ENCODE measurements at regions not wholly inside any gene's neighbourhood (a gene's known extent, or its start where the extent isn't known, plus 50 kb on each side); places are given as distances from the start of the nearest gene placed in this dataset.

- TF ChIP-seq, protein P1, sequence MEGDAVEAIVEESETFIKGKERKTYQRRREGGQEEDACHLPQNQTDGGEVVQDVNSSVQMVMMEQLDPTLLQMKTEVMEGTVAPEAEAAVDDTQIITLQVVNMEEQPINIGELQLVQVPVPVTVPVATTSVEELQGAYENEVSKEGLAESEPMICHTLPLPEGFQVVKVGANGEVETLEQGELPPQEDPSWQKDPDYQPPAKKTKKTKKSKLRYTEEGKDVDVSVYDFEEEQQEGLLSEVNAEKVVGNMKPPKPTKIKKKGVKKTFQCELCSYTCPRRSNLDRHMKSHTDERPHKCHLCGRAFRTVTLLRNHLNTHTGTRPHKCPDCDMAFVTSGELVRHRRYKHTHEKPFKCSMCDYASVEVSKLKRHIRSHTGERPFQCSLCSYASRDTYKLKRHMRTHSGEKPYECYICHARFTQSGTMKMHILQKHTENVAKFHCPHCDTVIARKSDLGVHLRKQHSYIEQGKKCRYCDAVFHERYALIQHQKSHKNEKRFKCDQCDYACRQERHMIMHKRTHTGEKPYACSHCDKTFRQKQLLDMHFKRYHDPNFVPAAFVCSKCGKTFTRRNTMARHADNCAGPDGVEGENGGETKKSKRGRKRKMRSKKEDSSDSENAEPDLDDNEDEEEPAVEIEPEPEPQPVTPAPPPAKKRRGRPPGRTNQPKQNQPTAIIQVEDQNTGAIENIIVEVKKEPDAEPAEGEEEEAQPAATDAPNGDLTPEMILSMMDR (IDR thresholded peaks at IDR 0.05; ENCODE audit: low read length): no peak
- no peak for TF ChIP-seq EZH2phosphoT487 (IDR thresholded peaks at IDR 0.05; ENCODE audit: low read length)
Observed at GRCh38 chr3:124057420-124057819, 65.5 kb upstream of the ROPN1 start.
